Uterus (tissue), 2 donors: ENCODE measurements at regions not wholly inside any gene's neighbourhood (a gene's known extent, or its start where the extent isn't known, plus 50 kb on each side); places are given as distances from the start of the nearest gene placed in this dataset.

ENCODE experiments used
- CTCF ChIP-seq, 4 experiments: fragments of 200-600 bp in 2 of 4; fragments of 450-650 bp in 2 of 4; sonication (generic) in 2 of 4; IDR thresholded peaks; one replicate each; pipeline ENCODE4 v1.5.1; 2016 to 2019; ENCODE audit warnings: antibody characterized with exemption in 4 of 4, mild to moderate bottlenecking in 2 of 4, moderate library complexity in 1 of 4
- POLR2A ChIP-seq, 2 donors: fragments of 450-650 bp; IDR thresholded peaks; one replicate each; pipeline ENCODE4 v1.6.1; 2016; ENCODE audit warnings: antibody characterized with exemption in 2 of 2, mild to moderate bottlenecking in 1 of 2, moderate library complexity in 1 of 2

GRCh38 chr4:41865306-41865980 lies 69.8 kb upstream of the TMEM33 start:
- TF ChIP-seq POLR2A (IDR thresholded peaks at IDR 0.05) (no peak), CTCF (IDR thresholded peaks at IDR 0.05) (no peak)
